Endothelial cell of umbilical vein (primary cell): ENCODE measurements at regions not wholly inside any gene's neighbourhood (a gene's known extent, or its start where the extent isn't known, plus 50 kb on each side); places are given as distances from the start of the nearest gene placed in this dataset.

Experiments
- BruUV-seq: library from RNA; stranded (reverse); fragments of 400-500 nt; replicated peaks from 2 replicates; lab custom pipeline; 2021; lab: Mats Ljungman, UMichigan
- CTCF ChIA-PET: fragments of 300-600, 350-600 bp; sonication (Branson Sonifier 250); formaldehyde crosslinking; loops from one replicate; lab custom pipeline; 2021; ENCODE audit warnings: antibody characterized with exemption, inconsistent platforms; lab: Charles Lee
- POLR2A ChIA-PET: fragments of 300-600, 350-600 bp; sonication (Branson Sonifier 250); formaldehyde crosslinking; loops from one replicate; lab custom pipeline; 2021; ENCODE audit warnings: antibody characterized with exemption, inconsistent platforms; lab: Charles Lee
- DNase-seq: peaks from one replicate; pipeline ENCODE4 v3.0.0-alpha.2; 2011; ENCODE audit warnings: low read depth, low spot score
- FAIRE-seq: peaks from 2 replicates; lab custom pipeline; 2011; peaks lifted over from hg19 to GRCh38; lab: Jason Lieb, UNC
- H2AFZ ChIP-seq: 2 replicates; pipeline ENCODE4 v1.6.0; 2012; ENCODE audit warnings: low read depth, low read length, control low read depth, inconsistent platforms
- H3K27ac ChIP-seq: 2 replicates; pipeline ENCODE4 v1.5.1; 2011; ENCODE audit warnings: low read depth, mild to moderate bottlenecking, control low read depth, low read length, moderate library complexity; ENCODE audit not compliant: insufficient read depth
- H3K27me3 ChIP-seq, 2 experiments: 2 replicates each; pipeline versions ENCODE4 v1.6.0 to v1.6.1; 2011; ENCODE audit warnings: low read length in 2 of 2, mixed read lengths in 1 of 2; ENCODE audit not compliant: control insufficient read depth in 2 of 2, insufficient read depth in 2 of 2
- H3K36me3 ChIP-seq, 2 experiments: 2 replicates in 1 of 2; 3 replicates in 1 of 2; pipeline ENCODE4 v1.5.1; 2011; ENCODE audit warnings: low read length in 2 of 2, mild to moderate bottlenecking in 1 of 2, moderate library complexity in 1 of 2; ENCODE audit not compliant: control insufficient read depth in 2 of 2, insufficient read depth in 2 of 2; ENCODE audit errors: extremely low read depth in 1 of 2
- H3K4me1 ChIP-seq: 3 replicates; pipeline ENCODE4 v1.5.1; 2011; ENCODE audit warnings: mild to moderate bottlenecking, low read length; ENCODE audit not compliant: control insufficient read depth, insufficient read depth; ENCODE audit errors: extremely low read depth
- H3K4me2 ChIP-seq: 2 replicates; pipeline ENCODE4 v1.6.1; 2011; ENCODE audit warnings: low read length, control low read depth, mixed read lengths; ENCODE audit not compliant: insufficient read depth
- H3K4me3 ChIP-seq, 3 experiments: fragments of 200-600 bp in 1 of 3; sonication (generic), shearing (Covaris generic) in 1 of 3; replicated peaks in 1 of 3; 2 replicates each; pipeline ENCODE4 v1.5.1; 2011 to 2016; ENCODE audit warnings: control low read depth in 3 of 3, low read length in 3 of 3, mild to moderate bottlenecking in 2 of 3, inconsistent platforms in 1 of 3, low read depth in 1 of 3, moderate library complexity in 1 of 3; ENCODE audit not compliant: insufficient read depth in 1 of 3
- H3K79me2 ChIP-seq: 2 replicates; pipeline ENCODE4 v1.6.0; 2012; ENCODE audit warnings: low read length, inconsistent platforms; ENCODE audit not compliant: control insufficient read depth, insufficient read depth
- H3K9ac ChIP-seq: replicated peaks from 2 replicates; pipeline ENCODE3; 2011; ENCODE audit warnings: low read length, control low read depth; ENCODE audit not compliant: insufficient read depth; ENCODE audit errors: extremely low read depth
- H3K9me1 ChIP-seq: replicated peaks from 3 replicates; pipeline ENCODE4 v1.6.0; 2011; ENCODE audit warnings: mild to moderate bottlenecking, low read length; ENCODE audit not compliant: control insufficient read depth, insufficient read depth; ENCODE audit errors: extremely low read depth
- H3K9me3 ChIP-seq: replicated peaks from 2 replicates; pipeline ENCODE4 v1.5.1; 2012; ENCODE audit warnings: low read length, inconsistent platforms; ENCODE audit not compliant: control insufficient read depth, insufficient read depth
- H4K20me1 ChIP-seq: replicated peaks from 2 replicates; pipeline ENCODE3; 2011; ENCODE audit warnings: mild to moderate bottlenecking, low read length; ENCODE audit not compliant: control insufficient read depth, insufficient read depth; ENCODE audit errors: extremely low read depth
- EZH2 ChIP-seq: IDR thresholded peaks from 2 replicates; pipeline ENCODE4 v1.6.1; 2012; ENCODE audit warnings: borderline replicate concordance, low read depth, mild to moderate bottlenecking, moderate library complexity, low read length, inconsistent platforms; ENCODE audit not compliant: severe bottlenecking
- FOS ChIP-seq: IDR thresholded peaks from 2 replicates; pipeline ENCODE4 v1.6.1; 2011; ENCODE audit warnings: mild to moderate bottlenecking, low read length, moderate library complexity, borderline replicate concordance; ENCODE audit not compliant: insufficient read depth
- GATA2 ChIP-seq: IDR thresholded peaks from 2 replicates; pipeline ENCODE4 v1.7.0; 2011; ENCODE audit warnings: low read depth, mild to moderate bottlenecking, moderate library complexity, mixed read lengths, low read length; ENCODE audit not compliant: insufficient read length, insufficient read depth
- JUN ChIP-seq: IDR thresholded peaks from 2 replicates; pipeline ENCODE4 v1.6.1; 2011; ENCODE audit warnings: borderline replicate concordance, low read depth; ENCODE audit not compliant: insufficient read length, insufficient read depth
- MYC ChIP-seq: IDR thresholded peaks from one replicate; pipeline ENCODE4 v1.6.1; 2011; ENCODE audit warnings: mild to moderate bottlenecking, low read depth, low read length
- POLR2A ChIP-seq: IDR thresholded peaks from 2 replicates; pipeline ENCODE4 v1.6.1; 2012; ENCODE audit warnings: low read depth, mild to moderate bottlenecking, control low read depth, low read length
- POLR2AphosphoS5 ChIP-seq: IDR thresholded peaks from 2 replicates; pipeline ENCODE4 v1.6.1; 2012; ENCODE audit warnings: low read depth, mild to moderate bottlenecking, control low read depth, low read length, moderate library complexity; ENCODE audit not compliant: insufficient read depth
- dilution Hi-C: fragments of 300-500 bp; cut with MboI; formaldehyde crosslinking; loops from one replicate; pipeline ENCODE4 v1.15.0; 2019; ENCODE audit warnings: low sequenced_read_pairs; ENCODE audit not compliant: extremely low pct_ligation_motif_present
- intact Hi-C: fragments of 100-400 bp; cut with micrococcal nuclease; formaldehyde crosslinking; loops from one replicate; pipeline ENCODE4 v1.10.0; 2022
- TF ChIP-seq, protein P1 (sequence below), 2 donors: IDR thresholded peaks; 1 replicate in 1 of 2; 2 replicates in 1 of 2; pipeline ENCODE4 v1.5.1; 2011; ENCODE audit warnings: low read length in 2 of 2, mild to moderate bottlenecking in 2 of 2, moderate library complexity in 2 of 2, control low read depth in 1 of 2, inconsistent platforms in 1 of 2, low read depth in 1 of 2; ENCODE audit not compliant: insufficient read depth in 1 of 2; ENCODE audit errors: extremely low read depth in 1 of 2
- TF ChIP-seq, protein P2 (sequence below): IDR thresholded peaks from 2 replicates; pipeline ENCODE4 v1.6.1; 2011; ENCODE audit not compliant: insufficient read depth, insufficient read length

GRCh38 chr12:28955491-28955890 is 193.6 kb upstream of the FAR2 start:
- Histone ChIP-seq H3K4me1 (peaks cover 25% of the 10 kb centered on the region), H3K4me2 (no peak overlapping the region), H2AFZ (no peak overlapping the region), H3K9me1 (no peaks in the 10 kb centered on the region), H3K79me2 (no peaks in the 10 kb centered on the region), H3K27me3 (no peaks in the 10 kb centered on the region), H3K9me3 (no peaks in the 10 kb centered on the region), H3K36me3 (no peaks in the 10 kb centered on the region), H3K4me3 (no peak overlapping the region), H3K9ac (no peak overlapping the region), H3K27ac (no peak overlapping the region), H4K20me1 (no peaks in the 10 kb centered on the region)
- dilution Hi-C loops (no loop called here), intact Hi-C loops (loop anchor here (5.0 kb wide), 1 partner anchor 1133 kb away; no protein-coding TSS in a partner anchor)
- CTCF ChIA-PET, result interaction anchor here (0.7 kb wide), 1 partner anchor 23 kb away, joined by 4 read pairs; no protein-coding TSS in a partner anchor
- FAIRE-seq, result no peak
- no TSS peak for BruUV-seq
- TF ChIP-seq POLR2A (no peak), FOS (no peak), GATA2 (no peak), POLR2AphosphoS5 (no peak), EZH2 (no peak), JUN (no peak), MYC (no peak)
- TF ChIP-seq, protein P1, sequence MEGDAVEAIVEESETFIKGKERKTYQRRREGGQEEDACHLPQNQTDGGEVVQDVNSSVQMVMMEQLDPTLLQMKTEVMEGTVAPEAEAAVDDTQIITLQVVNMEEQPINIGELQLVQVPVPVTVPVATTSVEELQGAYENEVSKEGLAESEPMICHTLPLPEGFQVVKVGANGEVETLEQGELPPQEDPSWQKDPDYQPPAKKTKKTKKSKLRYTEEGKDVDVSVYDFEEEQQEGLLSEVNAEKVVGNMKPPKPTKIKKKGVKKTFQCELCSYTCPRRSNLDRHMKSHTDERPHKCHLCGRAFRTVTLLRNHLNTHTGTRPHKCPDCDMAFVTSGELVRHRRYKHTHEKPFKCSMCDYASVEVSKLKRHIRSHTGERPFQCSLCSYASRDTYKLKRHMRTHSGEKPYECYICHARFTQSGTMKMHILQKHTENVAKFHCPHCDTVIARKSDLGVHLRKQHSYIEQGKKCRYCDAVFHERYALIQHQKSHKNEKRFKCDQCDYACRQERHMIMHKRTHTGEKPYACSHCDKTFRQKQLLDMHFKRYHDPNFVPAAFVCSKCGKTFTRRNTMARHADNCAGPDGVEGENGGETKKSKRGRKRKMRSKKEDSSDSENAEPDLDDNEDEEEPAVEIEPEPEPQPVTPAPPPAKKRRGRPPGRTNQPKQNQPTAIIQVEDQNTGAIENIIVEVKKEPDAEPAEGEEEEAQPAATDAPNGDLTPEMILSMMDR (IDR thresholded peaks at IDR 0.05; ENCODE audit: extremely low read depth in 1 of 2, insufficient read depth in 1 of 2, low read depth in 1 of 2, low read length in 2 of 2), result no peak
- TF ChIP-seq, protein P2, sequence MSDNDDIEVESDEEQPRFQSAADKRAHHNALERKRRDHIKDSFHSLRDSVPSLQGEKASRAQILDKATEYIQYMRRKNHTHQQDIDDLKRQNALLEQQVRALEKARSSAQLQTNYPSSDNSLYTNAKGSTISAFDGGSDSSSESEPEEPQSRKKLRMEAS, result no peak
- POLR2A ChIA-PET, result no interaction called here
- no peak for DNase-seq
